ENCODE measurements at regions not wholly inside any gene's neighbourhood (a gene's known extent, or its start where the extent isn't known, plus 50 kb on each side); places are given as distances from the start of the nearest gene placed in this dataset.
A peak's percentile ranks its signal among the peaks of the same experiment; 100 is the strongest.

- WGBS: no CpG with 5 or more reads among the region's 2 CpGs
Measured at GRCh38 chr9:81519816-81520495, 169.4 kb downstream of the TLE1 start.

GRCh38 chr9:81517954-81518353, 171.4 kb downstream of the TLE1 start:
- H4K8ac ChIP-seq (ENCODE audit: low read length): no peak overlapping the region
- H2BK12ac ChIP-seq (ENCODE audit: low read length in 2 of 2): no peak overlapping the region
- no peak for DNase-seq
- H2AK5ac ChIP-seq (ENCODE audit: low read length, severe bottlenecking): no peak overlapping the region
- H2BK15ac ChIP-seq (ENCODE audit: low read depth, poor library complexity, severe bottlenecking): no peak overlapping the region
- no peak overlapping the region for H3K4me2 ChIP-seq (ENCODE audit: low read length, poor library complexity, severe bottlenecking)
- no peak overlapping the region for H3K23ac ChIP-seq (ENCODE audit: low read length in 2 of 2)
- no peaks in the 10 kb centered on the region for H3K79me1 ChIP-seq (replicated peaks; ENCODE audit: low read length, poor library complexity, severe bottlenecking)
- no peak overlapping the region for H2BK120ac ChIP-seq (ENCODE audit: low read depth, low read length)
- H2AFZ ChIP-seq (ENCODE audit: low read depth, low read length): no peak overlapping the region
- peaks cover 0 to 27% of the 10 kb centered on the region in 2 experiments for H3K27me3 ChIP-seq (ENCODE audit: control insufficient read depth in 1 of 2, insufficient read depth in 1 of 2, low read length in 2 of 2)
- no peak overlapping the region for H3K9ac ChIP-seq (ENCODE audit: low read length)
- H3K27ac ChIP-seq (ENCODE audit: low read length, poor library complexity, severe bottlenecking): no peak overlapping the region
- H4K91ac ChIP-seq (ENCODE audit: low read length): no peak overlapping the region
- no peak overlapping the region for H3K18ac ChIP-seq (ENCODE audit: low read depth in 1 of 2, low read length in 2 of 2)
- H3K36me3 ChIP-seq (ENCODE audit: control insufficient read depth in 1 of 2, insufficient read depth in 2 of 2, low read depth in 1 of 2, low read length in 2 of 2): no peaks in the 10 kb centered on the region
- no peaks in the 10 kb centered on the region for H3K9me3 ChIP-seq (ENCODE audit: control insufficient read depth, low read length)
- WGBS: 75% methylated on average over 1 of the region's 2 CpGs
- H3K4ac ChIP-seq (ENCODE audit: low read depth in 1 of 2, low read length in 2 of 2): no peak overlapping the region
- H3K4me1 ChIP-seq (ENCODE audit: control insufficient read depth, insufficient read depth, low read depth, low read length): no peaks in the 10 kb centered on the region
- H2BK5ac ChIP-seq (ENCODE audit: low read depth, low read length, poor library complexity, severe bottlenecking): no peak overlapping the region
- H3K4me3 ChIP-seq (ENCODE audit: insufficient read depth in 1 of 2, low read depth in 1 of 2, low read length in 2 of 2): no peak overlapping the region
- no peak overlapping the region for H3K14ac ChIP-seq (ENCODE audit: low read length in 2 of 2)

More at GRCh38 chr9:81519816-81520495, 169.4 kb downstream of the TLE1 start:
- Histone ChIP-seq H2AFZ (ENCODE audit: low read depth, low read length) (no peak overlapping the region), H3K18ac (ENCODE audit: low read depth in 1 of 2, low read length in 2 of 2) (no peak overlapping the region), H4K8ac (ENCODE audit: low read length) (no peak overlapping the region), H3K27ac (ENCODE audit: low read length, poor library complexity, severe bottlenecking) (no peak overlapping the region), H2BK120ac (ENCODE audit: low read depth, low read length) (no peak overlapping the region), H4K91ac (ENCODE audit: low read length) (no peak overlapping the region), H3K14ac (ENCODE audit: low read length in 2 of 2) (no peak overlapping the region), H3K9me3 (ENCODE audit: control insufficient read depth, low read length) (no peaks in the 10 kb centered on the region), H2AK5ac (ENCODE audit: low read length, severe bottlenecking) (no peak overlapping the region), H3K4ac (ENCODE audit: low read depth in 1 of 2, low read length in 2 of 2) (no peak overlapping the region), H3K4me2 (ENCODE audit: low read length, poor library complexity, severe bottlenecking) (no peak overlapping the region), H3K79me1 (replicated peaks; ENCODE audit: low read length, poor library complexity, severe bottlenecking) (no peaks in the 10 kb centered on the region), H2BK5ac (ENCODE audit: low read depth, low read length, poor library complexity, severe bottlenecking) (no peak overlapping the region), H2BK15ac (ENCODE audit: low read depth, poor library complexity, severe bottlenecking) (no peak overlapping the region), H3K4me1 (ENCODE audit: control insufficient read depth, insufficient read depth, low read depth, low read length) (no peaks in the 10 kb centered on the region), H3K23ac (ENCODE audit: low read length in 2 of 2) (no peak overlapping the region), H3K4me3 (ENCODE audit: insufficient read depth in 1 of 2, low read depth in 1 of 2, low read length in 2 of 2) (no peak overlapping the region), H3K9ac (ENCODE audit: low read length) (no peak overlapping the region), H3K36me3 (ENCODE audit: control insufficient read depth in 1 of 2, insufficient read depth in 2 of 2, low read depth in 1 of 2, low read length in 2 of 2) (no peaks in the 10 kb centered on the region), H3K27me3 (ENCODE audit: control insufficient read depth in 1 of 2, insufficient read depth in 1 of 2, low read length in 2 of 2) (peaks cover 0 to 33% of the 10 kb centered on the region in 2 experiments), H2BK12ac (ENCODE audit: low read length in 2 of 2) (no peak overlapping the region)
- DNase-seq: peak; percentile 23

- WGBS: no CpG with 5 or more reads among the region's 2 CpGs
- Histone ChIP-seq H3K4me2 (ENCODE audit: low read length, poor library complexity, severe bottlenecking) (no peak overlapping the region), H3K14ac (ENCODE audit: low read length in 2 of 2) (no peak overlapping the region)
Measured at GRCh38 chr9:81513059-81513458, 176.3 kb downstream of the TLE1 start.

GRCh38 chr9:81512641-81513040, 176.7 kb downstream of the TLE1 start:
- Histone ChIP-seq H4K91ac (ENCODE audit: low read length) (no peak overlapping the region), H3K36me3 (ENCODE audit: control insufficient read depth in 1 of 2, insufficient read depth in 2 of 2, low read depth in 1 of 2, low read length in 2 of 2) (no peaks in the 10 kb centered on the region), H4K8ac (ENCODE audit: low read length) (no peak overlapping the region), H3K9me3 (ENCODE audit: control insufficient read depth, low read length) (no peaks in the 10 kb centered on the region), H2BK12ac (ENCODE audit: low read length in 2 of 2) (no peak overlapping the region), H2BK5ac (ENCODE audit: low read depth, low read length, poor library complexity, severe bottlenecking) (no peak overlapping the region), H2BK120ac (ENCODE audit: low read depth, low read length) (no peak overlapping the region), H3K9ac (ENCODE audit: low read length) (no peak overlapping the region), H3K18ac (ENCODE audit: low read depth in 1 of 2, low read length in 2 of 2) (no peak overlapping the region), H2AK5ac (ENCODE audit: low read length, severe bottlenecking) (no peak overlapping the region), H3K4ac (ENCODE audit: low read depth in 1 of 2, low read length in 2 of 2) (no peak overlapping the region), H3K27me3 (ENCODE audit: control insufficient read depth in 1 of 2, insufficient read depth in 1 of 2, low read length in 2 of 2) (peaks cover 0 to 14% of the 10 kb centered on the region in 2 experiments), H3K4me3 (ENCODE audit: insufficient read depth in 1 of 2, low read depth in 1 of 2, low read length in 2 of 2) (no peak overlapping the region), H3K4me1 (ENCODE audit: control insufficient read depth, insufficient read depth, low read depth, low read length) (no peaks in the 10 kb centered on the region), H2AFZ (ENCODE audit: low read depth, low read length) (no peak overlapping the region), H3K14ac (ENCODE audit: low read length in 2 of 2) (no peak overlapping the region), H3K23ac (ENCODE audit: low read length in 2 of 2) (no peak overlapping the region), H3K79me1 (replicated peaks; ENCODE audit: low read length, poor library complexity, severe bottlenecking) (no peaks in the 10 kb centered on the region), H3K27ac (ENCODE audit: low read length, poor library complexity, severe bottlenecking) (no peak overlapping the region), H3K4me2 (ENCODE audit: low read length, poor library complexity, severe bottlenecking) (no peak overlapping the region), H2BK15ac (ENCODE audit: low read depth, poor library complexity, severe bottlenecking) (no peak overlapping the region)
- DNase-seq: no peak
- no CpG with 5 or more reads among the region's 1 CpG for WGBS

More at GRCh38 chr9:81513059-81513458, 176.3 kb downstream of the TLE1 start:
- Histone ChIP-seq H2AFZ (ENCODE audit: low read depth, low read length) (no peak overlapping the region), H2BK12ac (ENCODE audit: low read length in 2 of 2) (no peak overlapping the region), H3K9me3 (ENCODE audit: control insufficient read depth, low read length) (no peaks in the 10 kb centered on the region), H2BK120ac (ENCODE audit: low read depth, low read length) (no peak overlapping the region), H4K8ac (ENCODE audit: low read length) (no peak overlapping the region), H3K79me1 (replicated peaks; ENCODE audit: low read length, poor library complexity, severe bottlenecking) (no peaks in the 10 kb centered on the region), H3K23ac (ENCODE audit: low read length in 2 of 2) (no peak overlapping the region), H2BK15ac (ENCODE audit: low read depth, poor library complexity, severe bottlenecking) (no peak overlapping the region), H3K9ac (ENCODE audit: low read length) (no peak overlapping the region), H2AK5ac (ENCODE audit: low read length, severe bottlenecking) (no peak overlapping the region), H3K27ac (ENCODE audit: low read length, poor library complexity, severe bottlenecking) (no peak overlapping the region), H2BK5ac (ENCODE audit: low read depth, low read length, poor library complexity, severe bottlenecking) (no peak overlapping the region), H4K91ac (ENCODE audit: low read length) (no peak overlapping the region), H3K18ac (ENCODE audit: low read depth in 1 of 2, low read length in 2 of 2) (no peak overlapping the region), H3K27me3 (ENCODE audit: control insufficient read depth in 1 of 2, insufficient read depth in 1 of 2, low read length in 2 of 2) (peaks cover 0 to 14% of the 10 kb centered on the region in 2 experiments), H3K36me3 (ENCODE audit: control insufficient read depth in 1 of 2, insufficient read depth in 2 of 2, low read depth in 1 of 2, low read length in 2 of 2) (no peaks in the 10 kb centered on the region), H3K4me1 (ENCODE audit: control insufficient read depth, insufficient read depth, low read depth, low read length) (no peaks in the 10 kb centered on the region), H3K4ac (ENCODE audit: low read depth in 1 of 2, low read length in 2 of 2) (no peak overlapping the region), H3K4me3 (ENCODE audit: insufficient read depth in 1 of 2, low read depth in 1 of 2, low read length in 2 of 2) (no peak overlapping the region)
- no peak for DNase-seq

Measured in mesenchymal stem cell (in vitro differentiated cells and primary cell).